ENCODE measurements at regions not wholly inside any gene's neighbourhood (a gene's known extent, or its start where the extent isn't known, plus 50 kb on each side); places are given as distances from the start of the nearest gene placed in this dataset.
A peak's percentile ranks its signal among the peaks of the same experiment; 100 is the strongest.

- Histone ChIP-seq H4K8ac (ENCODE audit: low read depth in 2 of 2, low read length in 2 of 2) (no peak overlapping the region), H2BK5ac (ENCODE audit: low read depth, low read length, poor library complexity, severe bottlenecking) (no peak overlapping the region), H2AK5ac (ENCODE audit: low read depth, low read length) (no peak overlapping the region), H3K4me1 (ENCODE audit: control insufficient read depth, insufficient read depth, low read length) (peaks cover 7% of the 10 kb centered on the region; the same call in 1 of the 2 replicates), H3K9ac (ENCODE audit: low read depth, low read length) (no peak overlapping the region), H3K27me3 (ENCODE audit: control insufficient read depth, insufficient read depth, low read length) (peaks cover 4% of the 10 kb centered on the region), H4K91ac (ENCODE audit: insufficient read depth, low read depth, low read length) (no peak overlapping the region), H3K79me1 (ENCODE audit: low read depth in 1 of 2, low read length in 2 of 2) (no peaks in the 10 kb centered on the region), H2BK15ac (ENCODE audit: low read depth, low read length) (no peak overlapping the region), H3K4me2 (ENCODE audit: low read depth, low read length) (no peak overlapping the region), H3K23ac (ENCODE audit: low read depth, low read length) (no peak overlapping the region), H3K9me1 (ENCODE audit: insufficient read depth, low read length) (0 out of 2 replicates have a peak, but pooled peaks cover 5% of the 10 kb centered on the region), H2AFZ (replicated peaks; ENCODE audit: low read length, poor library complexity) (peak overlapping the region; percentile 3), H3K4ac (ENCODE audit: low read depth, low read length) (no peak overlapping the region), H3K14ac (replicated peaks; ENCODE audit: low read depth, low read length) (no peak overlapping the region), H3K56ac (ENCODE audit: extremely low read depth, insufficient read depth, low read length) (no peak overlapping the region), H3K9me3 (ENCODE audit: control insufficient read depth, insufficient read depth, low read length) (no peaks in the 10 kb centered on the region), H2AK9ac (replicated peaks; ENCODE audit: low read depth, low read length, poor library complexity) (no peak overlapping the region), H3K4me3 (ENCODE audit: insufficient read depth, low read depth, low read length) (no peak overlapping the region), H4K20me1 (ENCODE audit: insufficient read depth, low read length) (no peaks in the 10 kb centered on the region), H3K36me3 (ENCODE audit: control insufficient read depth, insufficient read depth, low read length) (no peaks in the 10 kb centered on the region), H4K5ac (ENCODE audit: low read depth, low read length) (no peak overlapping the region), H3K18ac (ENCODE audit: low read depth, low read length) (no peak overlapping the region), H2BK20ac (ENCODE audit: low read depth, low read length) (no peak overlapping the region), H3K27ac (ENCODE audit: insufficient read depth, low read length) (no peak overlapping the region), H2BK120ac (ENCODE audit: low read depth, low read length) (no peak overlapping the region)
- WGBS, 2 experiments (ENCODE audit: extremely low coverage in 2 of 2, insufficient read length in 1 of 2), result 67% methylated on average over 1 of the region's 1 CpG; no CpG with 5 or more reads in 1 of the 2 experiments
- ATAC-seq (ENCODE audit: low read depth) (no peak), DNase-seq (no peak)
- no TSS peak for BruUV-seq (replicated peaks)
- intact Hi-C loops (cut with micrococcal nuclease) (no loop called here), in situ Hi-C loops (cut with MboI; ENCODE audit: low sequenced_read_pairs) (no loop called here), dilution Hi-C loops (cut with HindIII; ENCODE audit: low sequenced_read_pairs, unreplicated experiment) (no loop called here)
- CTCF ChIA-PET, result no interaction called here
- TF ChIP-seq ELK1 (IDR thresholded peaks at IDR 0.05; ENCODE audit: borderline replicate concordance, low read depth, low read length) (no peak), SMC3 (IDR thresholded peaks at IDR 0.05; ENCODE audit: low read depth, low read length) (no peak), MAZ (IDR thresholded peaks at IDR 0.05; ENCODE audit: borderline replicate concordance, low read depth, low read length) (no peak), RCOR1 (IDR thresholded peaks at IDR 0.05; ENCODE audit: insufficient replicate concordance, low read length) (no peak), RFX5 (IDR thresholded peaks at IDR 0.05; ENCODE audit: low read depth, low read length) (no peak), USF2 (IDR thresholded peaks at IDR 0.05; ENCODE audit: low read depth, low read length) (no peak), MXI1 (IDR thresholded peaks at IDR 0.05; ENCODE audit: borderline replicate concordance, low read depth, low read length) (no peak), CHD1 (IDR thresholded peaks at IDR 0.05; ENCODE audit: low read depth, low read length) (no peak), POLR2A (IDR thresholded peaks at IDR 0.05; ENCODE audit: low read depth, low read length) (no peak), CEBPB (IDR thresholded peaks at IDR 0.05; ENCODE audit: low read depth, low read length) (no peak), MAFK (IDR thresholded peaks at IDR 0.05; ENCODE audit: low read depth, low read length) (no peak), RAD21 (IDR thresholded peaks at IDR 0.05; ENCODE audit: low read length) (no peak), NFE2L2 (IDR thresholded peaks at IDR 0.05; ENCODE audit: low read depth, low read length) (no peak), CTCF (conservative IDR thresholded peaks at IDR 0.05; ENCODE audit: low read depth, low read length) (no peak)
- POLR2A ChIA-PET (ENCODE audit: unreplicated experiment), result no interaction called here
These were observed 145.2 kb downstream of the RXFP2 start for GRCh38 chr13:31884556-31884955.
